ENCODE measurements at regions not wholly inside any gene's neighbourhood (a gene's known extent, or its start where the extent isn't known, plus 50 kb on each side); places are given as distances from the start of the nearest gene placed in this dataset.

DNA sequence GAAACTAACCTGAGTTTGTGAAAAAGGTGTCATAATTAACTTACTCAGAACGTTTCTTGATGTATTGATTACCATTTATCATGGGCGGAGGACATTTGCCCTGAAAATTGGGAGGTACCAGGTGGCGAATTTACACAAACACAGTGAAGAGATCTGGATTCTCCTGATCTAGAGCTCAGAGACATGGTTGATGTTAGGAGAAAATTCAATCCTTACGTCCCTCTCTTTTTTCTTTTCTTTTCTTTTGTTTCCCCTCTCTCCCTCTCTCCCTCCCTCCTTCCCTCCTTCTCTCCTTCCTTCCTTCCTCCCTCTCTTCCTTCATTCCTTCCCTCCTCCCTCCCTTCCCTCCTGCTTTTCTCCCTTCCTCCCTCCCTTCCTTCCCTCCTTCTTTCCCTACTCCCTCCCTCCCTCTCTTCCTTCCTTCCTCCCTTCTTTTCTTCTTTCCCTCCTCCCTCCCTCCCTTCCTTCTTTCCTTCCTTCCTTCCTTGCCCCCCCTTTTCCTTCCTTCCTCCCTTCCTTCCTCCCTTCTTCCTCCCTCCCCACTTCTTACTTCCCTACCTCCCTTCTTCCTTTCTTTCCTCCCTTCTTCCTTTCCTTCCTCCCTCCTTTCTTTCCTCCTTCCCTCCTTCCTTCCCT is 234.1 kb downstream of the OTOR start:
- Mint-ChIP-seq H3K36me3 (ENCODE audit: unreplicated experiment) (no peaks in the 10 kb centered on the region), H3K27ac (ENCODE audit: unreplicated experiment) (no peak overlapping the region), H3K27me3 (ENCODE audit: unreplicated experiment) (peaks cover 7% of the 10 kb centered on the region), H3K4me1 (ENCODE audit: unreplicated experiment) (no peaks in the 10 kb centered on the region), H3K4me3 (ENCODE audit: unreplicated experiment) (no peak overlapping the region), H3K9me3 (ENCODE audit: unreplicated experiment) (no peaks in the 10 kb centered on the region)
- TF ChIP-seq, protein P1, sequence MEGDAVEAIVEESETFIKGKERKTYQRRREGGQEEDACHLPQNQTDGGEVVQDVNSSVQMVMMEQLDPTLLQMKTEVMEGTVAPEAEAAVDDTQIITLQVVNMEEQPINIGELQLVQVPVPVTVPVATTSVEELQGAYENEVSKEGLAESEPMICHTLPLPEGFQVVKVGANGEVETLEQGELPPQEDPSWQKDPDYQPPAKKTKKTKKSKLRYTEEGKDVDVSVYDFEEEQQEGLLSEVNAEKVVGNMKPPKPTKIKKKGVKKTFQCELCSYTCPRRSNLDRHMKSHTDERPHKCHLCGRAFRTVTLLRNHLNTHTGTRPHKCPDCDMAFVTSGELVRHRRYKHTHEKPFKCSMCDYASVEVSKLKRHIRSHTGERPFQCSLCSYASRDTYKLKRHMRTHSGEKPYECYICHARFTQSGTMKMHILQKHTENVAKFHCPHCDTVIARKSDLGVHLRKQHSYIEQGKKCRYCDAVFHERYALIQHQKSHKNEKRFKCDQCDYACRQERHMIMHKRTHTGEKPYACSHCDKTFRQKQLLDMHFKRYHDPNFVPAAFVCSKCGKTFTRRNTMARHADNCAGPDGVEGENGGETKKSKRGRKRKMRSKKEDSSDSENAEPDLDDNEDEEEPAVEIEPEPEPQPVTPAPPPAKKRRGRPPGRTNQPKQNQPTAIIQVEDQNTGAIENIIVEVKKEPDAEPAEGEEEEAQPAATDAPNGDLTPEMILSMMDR (IDR thresholded peaks at IDR 0.05) = no peak
- DNase-seq (ENCODE audit: extremely low spot score, unreplicated experiment) = no peak

DNA sequence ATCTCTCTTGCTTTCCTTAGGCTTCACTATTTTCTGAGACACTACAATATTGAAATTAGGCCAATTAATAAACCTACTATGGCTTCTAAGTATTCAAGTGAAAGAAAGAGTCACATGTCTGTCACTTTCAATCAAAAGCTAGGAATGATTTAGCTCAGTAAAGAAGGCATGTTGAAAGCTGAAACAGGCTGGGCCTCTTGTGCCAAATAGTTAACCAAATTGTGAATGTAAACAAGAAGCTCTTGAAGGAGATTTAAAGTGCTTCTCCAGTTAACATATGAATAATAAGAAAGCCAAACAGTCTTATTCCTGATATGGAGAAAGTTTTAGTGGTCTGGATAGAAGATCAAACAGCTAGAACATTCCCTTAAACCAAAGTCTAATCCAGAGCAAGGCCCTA is 236.3 kb downstream of the OTOR start:
- no peak for DNase-seq (ENCODE audit: extremely low spot score, unreplicated experiment)
- no peaks in the 10 kb centered on the region for H3K4me1 Mint-ChIP-seq (ENCODE audit: unreplicated experiment)
- TF ChIP-seq, protein P1 (IDR thresholded peaks at IDR 0.05) = no peak
- peaks cover 7% of the 10 kb centered on the region for H3K27me3 Mint-ChIP-seq (ENCODE audit: unreplicated experiment)
- no peak overlapping the region for H3K27ac Mint-ChIP-seq (ENCODE audit: unreplicated experiment)
- H3K9me3 Mint-ChIP-seq (ENCODE audit: unreplicated experiment) = no peaks in the 10 kb centered on the region
- no peaks in the 10 kb centered on the region for H3K36me3 Mint-ChIP-seq (ENCODE audit: unreplicated experiment)
- no peak overlapping the region for H3K4me3 Mint-ChIP-seq (ENCODE audit: unreplicated experiment)

DNA sequence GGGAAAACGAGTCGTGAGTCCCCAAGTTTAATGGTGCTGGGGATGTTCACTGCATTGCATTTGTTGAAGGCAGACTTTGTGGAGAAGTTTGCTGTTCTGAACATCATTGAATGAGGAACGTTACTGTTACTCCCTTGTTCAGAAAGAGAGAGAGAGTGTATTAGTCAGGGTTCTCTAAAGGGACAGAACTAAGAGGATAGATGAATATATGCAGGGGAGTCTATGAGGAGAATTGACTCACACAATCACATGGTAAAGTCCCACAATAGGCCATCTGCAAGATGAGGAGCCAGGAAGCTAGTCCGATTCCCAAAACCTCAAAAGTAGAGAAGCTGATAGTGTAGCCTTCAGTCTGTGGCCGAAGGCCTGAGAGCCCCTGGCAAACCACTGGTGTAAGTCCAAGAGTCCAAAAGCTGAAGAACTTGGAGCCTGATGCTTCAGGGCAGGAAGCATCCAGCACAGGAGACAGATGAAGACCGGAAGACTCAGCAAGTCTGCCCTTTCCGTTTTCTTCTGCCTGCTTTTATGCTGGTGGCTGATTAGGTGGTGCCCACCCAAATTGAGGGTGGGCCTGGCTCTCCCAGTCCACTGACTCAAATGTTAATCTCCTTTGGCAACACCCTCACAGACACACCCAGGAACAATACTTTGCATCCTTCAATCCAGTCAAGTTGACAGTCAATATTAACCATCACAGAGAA is 223.5 kb upstream of the PCSK2 start:
- TF ChIP-seq, protein P1 (IDR thresholded peaks at IDR 0.05) = no peak
- no peak for DNase-seq (ENCODE audit: extremely low spot score, unreplicated experiment)
- no peaks in the 10 kb centered on the region for H3K9me3 Mint-ChIP-seq (ENCODE audit: unreplicated experiment)
- no peaks in the 10 kb centered on the region for H3K4me1 Mint-ChIP-seq (ENCODE audit: unreplicated experiment)
- H3K27me3 Mint-ChIP-seq (ENCODE audit: unreplicated experiment) = peaks cover 4% of the 10 kb centered on the region
- H3K36me3 Mint-ChIP-seq (ENCODE audit: unreplicated experiment) = no peaks in the 10 kb centered on the region
- H3K27ac Mint-ChIP-seq (ENCODE audit: unreplicated experiment) = no peak overlapping the region
- no peak overlapping the region for H3K4me3 Mint-ChIP-seq (ENCODE audit: unreplicated experiment)

DNA sequence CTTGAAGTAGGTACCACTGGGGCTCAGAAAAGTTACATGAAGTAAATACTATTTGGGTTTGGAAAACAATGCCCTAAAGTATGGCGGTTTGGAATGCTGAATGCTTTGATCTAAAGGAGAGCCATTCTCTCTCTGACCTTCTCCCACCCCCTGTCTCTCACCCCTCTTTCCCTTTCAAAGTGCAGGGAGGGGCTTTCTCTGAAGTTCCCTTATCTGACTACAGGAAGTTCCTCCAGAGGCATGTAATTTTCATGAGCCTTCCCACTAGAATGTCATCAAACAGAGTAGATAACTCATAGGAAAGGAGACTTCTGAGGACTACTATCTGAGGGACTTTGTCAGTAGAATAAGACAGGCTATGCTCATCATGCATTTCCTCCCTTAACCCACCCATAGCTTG is 216.7 kb upstream of the PCSK2 start:
- Mint-ChIP-seq H3K27ac (ENCODE audit: unreplicated experiment) (no peak overlapping the region), H3K9me3 (ENCODE audit: unreplicated experiment) (no peaks in the 10 kb centered on the region), H3K4me3 (ENCODE audit: unreplicated experiment) (no peak overlapping the region), H3K36me3 (ENCODE audit: unreplicated experiment) (no peaks in the 10 kb centered on the region), H3K4me1 (ENCODE audit: unreplicated experiment) (no peaks in the 10 kb centered on the region), H3K27me3 (ENCODE audit: unreplicated experiment) (peaks cover 8% of the 10 kb centered on the region)
- no peak for DNase-seq (ENCODE audit: extremely low spot score, unreplicated experiment)
- TF ChIP-seq, protein P1 (IDR thresholded peaks at IDR 0.05) = no peak

DNA sequence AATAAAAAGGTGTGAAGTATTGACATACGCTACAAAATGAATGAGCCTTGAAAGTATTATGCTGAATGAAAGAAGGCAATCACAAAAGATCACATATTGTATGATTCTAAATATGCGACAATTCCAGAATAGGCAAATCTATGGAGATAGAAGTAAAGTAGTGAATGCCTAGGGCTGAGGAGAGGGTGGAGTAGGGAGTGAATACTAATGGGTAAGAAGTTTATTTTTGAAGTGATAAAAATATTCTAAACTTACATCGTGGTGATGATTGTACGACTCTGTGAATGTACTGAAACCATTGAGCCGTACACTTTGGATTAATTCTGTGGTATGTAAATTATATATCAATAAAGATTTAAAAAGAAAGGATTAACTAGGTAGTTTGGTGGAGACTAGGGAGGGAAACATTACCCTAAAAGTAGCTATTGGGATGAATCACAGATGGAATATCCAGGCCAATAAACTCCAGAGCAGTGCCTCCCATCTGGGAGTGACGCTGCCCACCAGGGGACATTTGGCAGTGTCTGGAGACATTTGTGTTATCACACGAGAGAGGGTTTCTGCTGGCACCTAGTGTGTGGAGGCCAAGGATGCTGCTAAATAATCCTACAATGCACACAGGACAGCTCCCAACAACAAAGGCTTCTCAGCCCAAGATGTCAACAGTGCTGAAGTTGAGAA is 214.2 kb upstream of the PCSK2 start:
- Mint-ChIP-seq H3K27ac (ENCODE audit: unreplicated experiment) (no peak overlapping the region), H3K4me1 (ENCODE audit: unreplicated experiment) (no peaks in the 10 kb centered on the region), H3K27me3 (ENCODE audit: unreplicated experiment) (peaks cover 9% of the 10 kb centered on the region), H3K36me3 (ENCODE audit: unreplicated experiment) (no peaks in the 10 kb centered on the region), H3K4me3 (ENCODE audit: unreplicated experiment) (no peak overlapping the region), H3K9me3 (ENCODE audit: unreplicated experiment) (no peaks in the 10 kb centered on the region)
- no peak for DNase-seq (ENCODE audit: extremely low spot score, unreplicated experiment)
- TF ChIP-seq, protein P1 (IDR thresholded peaks at IDR 0.05) = no peak
